Esophagus squamous epithelium (tissue), 4 donors: ENCODE measurements at regions not wholly inside any gene's neighbourhood (a gene's known extent, or its start where the extent isn't known, plus 50 kb on each side); places are given as distances from the start of the nearest gene placed in this dataset.

Source experiments
- CTCF ChIP-seq, 6 experiments: fragments of 450-650 bp in 4 of 6; fragments of 200-600 bp in 2 of 6; sonication (generic) in 2 of 6; IDR thresholded peaks; one replicate each; pipeline ENCODE4 v1.5.1; 2016 to 2019; ENCODE audit warnings: antibody characterized with exemption in 6 of 6, mild to moderate bottlenecking in 4 of 6, moderate library complexity in 4 of 6
- POLR2A ChIP-seq, 4 donors: fragments of 450-650 bp; IDR thresholded peaks; one replicate each; pipeline ENCODE4 v1.6.1; 2017; ENCODE audit warnings: antibody characterized with exemption in 4 of 4, mild to moderate bottlenecking in 4 of 4, moderate library complexity in 3 of 4

DNA sequence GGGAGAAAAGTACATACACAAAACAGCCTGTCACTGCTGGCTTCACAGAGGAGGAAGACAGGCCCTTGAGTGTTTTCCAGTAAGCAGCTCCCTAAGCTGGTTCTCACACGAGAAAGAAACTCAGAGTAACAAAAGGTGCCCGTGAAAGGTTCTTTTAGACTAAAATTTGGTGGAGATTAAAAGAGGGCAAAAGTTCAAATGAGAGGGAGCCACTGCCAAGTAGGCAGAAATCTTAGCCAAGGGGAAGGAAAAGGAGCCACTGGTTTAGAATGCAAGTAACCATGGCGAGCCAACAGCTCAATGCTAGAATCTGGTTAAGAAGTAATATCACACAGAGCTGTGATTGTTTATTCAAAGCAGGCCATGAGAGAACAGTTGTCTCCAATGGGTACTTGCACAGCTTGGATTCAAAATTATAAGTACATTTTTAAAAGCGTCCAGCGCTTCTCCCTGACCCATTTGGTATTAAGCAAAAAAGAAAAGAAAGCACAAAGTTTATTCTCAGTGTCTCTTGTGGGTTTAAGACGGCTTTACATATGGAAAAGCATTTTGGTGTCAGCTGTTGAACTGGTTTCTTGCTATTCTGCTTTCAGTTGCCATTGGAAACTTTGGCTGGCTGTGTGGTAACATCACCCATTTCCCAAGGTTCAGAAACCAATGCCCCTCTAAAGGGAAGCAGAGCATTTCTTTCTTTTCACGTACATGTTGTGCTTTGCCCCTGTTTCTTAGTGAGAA lies 648.5 kb downstream of the RNF144B start:
- no peak for TF ChIP-seq CTCF (IDR thresholded peaks at IDR 0.05)
- TF ChIP-seq POLR2A (IDR thresholded peaks at IDR 0.05), result no peak
